Upper lobe of left lung (tissue), 6 donors: ENCODE measurements at regions not wholly inside any gene's neighbourhood (a gene's known extent, or its start where the extent isn't known, plus 50 kb on each side); places are given as distances from the start of the nearest gene placed in this dataset.

Source experiments
- ATAC-seq, 2 donors: fragments of 200-7000 bp; cut with Tn5 transposase; one replicate each; pipeline ENCODE4 v1.9.1; 2022; ENCODE audit warnings: mild to moderate bottlenecking in 2 of 2, moderate library complexity in 2 of 2; ENCODE audit not compliant: low FRiP score in 2 of 2
- DNase-seq, 2 donors: peaks; one replicate each; pipeline ENCODE4 v3.0.0-alpha.2; 2019 to 2020
- H3K27ac ChIP-seq, 4 donors: fragments of 200-600 bp; sonication (generic); one replicate each; pipeline ENCODE4 v1.5.1; 2016 to 2019
- H3K27me3 ChIP-seq, 4 donors: fragments of 200-600 bp; sonication (generic); one replicate each; pipeline ENCODE4 v1.5.1; 2017 to 2019
- H3K36me3 ChIP-seq, 4 donors: fragments of 200-600 bp; sonication (generic); one replicate each; pipeline ENCODE4 v1.5.1; 2016 to 2019
- H3K4me1 ChIP-seq, 4 donors: fragments of 200-600 bp; sonication (generic); one replicate each; pipeline ENCODE4 v1.5.1; 2018 to 2019
- H3K4me3 ChIP-seq, 4 donors: fragments of 200-600 bp; sonication (generic); one replicate each; pipeline ENCODE4 v1.5.1; 2017 to 2019; ENCODE audit warnings: mild to moderate bottlenecking in 2 of 4, moderate library complexity in 1 of 4
- H3K9me3 ChIP-seq, 4 donors: fragments of 200-600 bp; sonication (generic); one replicate each; pipeline ENCODE4 v1.5.1; 2018 to 2019
- CTCF ChIP-seq, 6 experiments: fragments of 450-650 bp in 4 of 6; fragments of 200-600 bp in 2 of 6; sonication (generic) in 2 of 6; IDR thresholded peaks; one replicate each; pipeline ENCODE4 v1.5.1; 2016 to 2019; ENCODE audit warnings: antibody characterized with exemption in 6 of 6
- EP300 ChIP-seq, 4 donors: sonication (generic); formaldehyde crosslinking; IDR thresholded peaks; one replicate each; pipeline ENCODE4 v1.5.1; 2017; ENCODE audit warnings: antibody characterized with exemption in 4 of 4, control low read depth in 2 of 4
- POLR2A ChIP-seq, 4 donors: fragments of 450-650 bp; IDR thresholded peaks; one replicate each; pipeline ENCODE4 v1.5.1; 2016 to 2017; ENCODE audit warnings: antibody characterized with exemption in 4 of 4, mild to moderate bottlenecking in 2 of 4
- POLR2AphosphoS5 ChIP-seq, 2 donors: sonication (generic); formaldehyde crosslinking; IDR thresholded peaks; one replicate each; pipeline ENCODE4 v1.5.1; 2017; ENCODE audit warnings: antibody characterized with exemption in 2 of 2
- WGBS, 2 donors: methylation state at CpG; one replicate each; pipeline ENCODE4 v1.1.5; 2017 to 2018; 5-methylcytosine and 5-hydroxymethylcytosine counted together
- donor health status: DM: no; HTN: no; CAD: no; lungs with moderate emphysema.
- donor health status: DM: no; HTN: yes; CAD: no; lungs with severe emphysema.

GRCh38 chr10:85226596-85226995 is 898.2 kb downstream of the CCSER2 start:
- 45 to 73% methylated on average over 2 of the region's 2 CpGs for WGBS, 2 donors
- ATAC-seq: no peak

GRCh38 chr10:85228726-85229125 is 900.3 kb downstream of the CCSER2 start:
- 63 to 91% methylated on average over 1 of the region's 1 CpG for WGBS, 2 donors
- no peaks in the 10 kb centered on the region for H3K27me3 ChIP-seq
- DNase-seq: no peak

More at GRCh38 chr10:85226596-85226995, 898.2 kb downstream of the CCSER2 start:
- no peaks in the 10 kb centered on the region for H3K27me3 ChIP-seq
- no peak overlapping the region for H3K4me3 ChIP-seq
- DNase-seq: no peak
- H3K4me1 ChIP-seq: no peaks in the 10 kb centered on the region
- H3K36me3 ChIP-seq: no peaks in the 10 kb centered on the region
- no peaks in the 10 kb centered on the region for H3K9me3 ChIP-seq
- no peak overlapping the region for H3K27ac ChIP-seq
- TF ChIP-seq POLR2AphosphoS5 (IDR thresholded peaks at IDR 0.05) (no peak), POLR2A (IDR thresholded peaks at IDR 0.05) (no peak), EP300 (IDR thresholded peaks at IDR 0.05) (no peak), CTCF (IDR thresholded peaks at IDR 0.05) (no peak)

GRCh38 chr10:85231534-85232270 is 903.3 kb downstream of the CCSER2 start:
- Histone ChIP-seq H3K4me1 (no peaks in the 10 kb centered on the region), H3K27ac (no peak overlapping the region)
- 62 to 72% methylated on average over 3 of the region's 3 CpGs for WGBS, 2 donors

More at GRCh38 chr10:85228726-85229125, 900.3 kb downstream of the CCSER2 start:
- Histone ChIP-seq H3K4me3 (no peak overlapping the region), H3K36me3 (no peaks in the 10 kb centered on the region), H3K27ac (no peak overlapping the region), H3K4me1 (no peaks in the 10 kb centered on the region), H3K9me3 (no peaks in the 10 kb centered on the region)
- no peak for TF ChIP-seq POLR2A (IDR thresholded peaks at IDR 0.05)
- no peak for TF ChIP-seq CTCF (IDR thresholded peaks at IDR 0.05)
- no peak for TF ChIP-seq POLR2AphosphoS5 (IDR thresholded peaks at IDR 0.05)
- TF ChIP-seq EP300 (IDR thresholded peaks at IDR 0.05): no peak
- no peak for ATAC-seq

GRCh38 chr10:85235258-85235657 is 906.9 kb downstream of the CCSER2 start:
- ATAC-seq (no peak), DNase-seq (no peak)
- Histone ChIP-seq H3K4me3 (no peak overlapping the region), H3K9me3 (no peaks in the 10 kb centered on the region), H3K27me3 (no peaks in the 10 kb centered on the region), H3K36me3 (no peaks in the 10 kb centered on the region), H3K4me1 (no peaks in the 10 kb centered on the region), H3K27ac (no peak overlapping the region)
- TF ChIP-seq POLR2A (IDR thresholded peaks at IDR 0.05) (no peak), CTCF (IDR thresholded peaks at IDR 0.05) (no peak), POLR2AphosphoS5 (IDR thresholded peaks at IDR 0.05) (no peak), EP300 (IDR thresholded peaks at IDR 0.05) (no peak)
- 68 to 81% methylated on average over 2 of the region's 2 CpGs for WGBS, 2 donors

More at GRCh38 chr10:85231534-85232270, 903.3 kb downstream of the CCSER2 start:
- DNase-seq (no peak), ATAC-seq (no peak)
- Histone ChIP-seq H3K27me3 (no peaks in the 10 kb centered on the region), H3K4me3 (no peak overlapping the region), H3K36me3 (no peaks in the 10 kb centered on the region), H3K9me3 (no peaks in the 10 kb centered on the region)
- TF ChIP-seq CTCF (IDR thresholded peaks at IDR 0.05): no peak

- 92 to 95% methylated on average over 12 to 13 of the region's 13 CpGs for WGBS, 2 donors
- H3K36me3 ChIP-seq: no peaks in the 10 kb centered on the region
- TF ChIP-seq EP300 (IDR thresholded peaks at IDR 0.05) (no peak), POLR2A (IDR thresholded peaks at IDR 0.05) (no peak), POLR2AphosphoS5 (IDR thresholded peaks at IDR 0.05) (no peak), CTCF (IDR thresholded peaks at IDR 0.05) (no peak)
- DNase-seq (peak in 1 of 2 donors; percentile 48), ATAC-seq (no peak)
- H3K9me3 ChIP-seq: no peaks in the 10 kb centered on the region
- H3K4me3 ChIP-seq: no peak overlapping the region
- no peaks in the 10 kb centered on the region for H3K27me3 ChIP-seq
- H3K4me1 ChIP-seq: no peaks in the 10 kb centered on the region
- no peak overlapping the region for H3K27ac ChIP-seq
These were observed 910.3 kb downstream of the CCSER2 start for GRCh38 chr10:85238676-85239075.
